Gastrocnemius medialis (tissue), 4 donors: ENCODE measurements at regions not wholly inside any gene's neighbourhood (a gene's known extent, or its start where the extent isn't known, plus 50 kb on each side); places are given as distances from the start of the nearest gene placed in this dataset.

ENCODE experiments used
- CTCF ChIP-seq, 5 experiments: fragments of 450-650 bp in 3 of 5; fragments of 200-600 bp in 2 of 5; sonication (generic) in 2 of 5; IDR thresholded peaks in 4 of 5; conservative IDR thresholded peaks in 1 of 5; 1 replicate in 4 of 5; 2 replicates in 1 of 5; pipeline ENCODE4 v1.5.1; 2016 to 2019; ENCODE audit warnings: antibody characterized with exemption in 5 of 5, mild to moderate bottlenecking in 3 of 5, moderate library complexity in 3 of 5
- POLR2A ChIP-seq, 2 donors: fragments of 450-650 bp; IDR thresholded peaks; one replicate each; pipeline ENCODE4 v1.6.1; 2017; ENCODE audit warnings: antibody characterized with exemption in 2 of 2, mild to moderate bottlenecking in 2 of 2, moderate library complexity in 2 of 2

GRCh38 chr5:82614706-82615105 lies 336.6 kb upstream of the RPS23 start:
- no peak for TF ChIP-seq POLR2A (IDR thresholded peaks at IDR 0.05)
- TF ChIP-seq CTCF (IDR thresholded peaks at IDR 0.05 in 4 of 5, conservative IDR thresholded peaks at IDR 0.05 in 1 of 5), result no peak
